PC-9 (cell line): ENCODE measurements at regions not wholly inside any gene's neighbourhood (a gene's known extent, or its start where the extent isn't known, plus 50 kb on each side); places are given as distances from the start of the nearest gene placed in this dataset.

Experiments
- EZH2 ChIP-seq: fragments of 200-600 bp; sonication (generic); IDR thresholded peaks from 2 replicates; pipeline ENCODE4 v1.8.0; 2017; ENCODE audit warnings: antibody characterized with exemption, low read depth
- TF ChIP-seq, protein P1 (sequence below): fragments of 200-600 bp; sonication (generic); conservative IDR thresholded peaks from 2 replicates; pipeline ENCODE4 v1.6.1; 2017; ENCODE audit warnings: mixed run types, antibody characterized with exemption, mild to moderate bottlenecking, moderate library complexity

DNA sequence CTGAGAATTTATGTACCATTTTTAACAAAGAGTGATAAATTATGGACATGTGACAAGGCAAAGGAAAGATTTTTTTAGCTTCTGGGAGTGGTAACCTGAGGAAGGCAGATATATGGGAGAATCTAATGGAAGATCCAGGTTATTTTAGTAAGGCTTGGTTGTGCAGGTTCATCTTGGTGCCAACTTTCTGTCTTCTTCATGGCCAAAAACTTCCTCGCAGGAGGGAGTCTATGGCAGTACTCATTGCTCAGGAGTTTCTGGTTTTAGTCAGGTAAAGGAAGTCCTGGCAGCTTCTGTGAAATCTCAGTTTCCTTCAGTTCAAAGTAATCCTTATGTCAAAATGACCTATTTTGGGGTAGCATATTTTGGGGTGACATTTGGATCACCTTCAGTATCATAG is 248.3 kb upstream of the KCNN2 start:
- TF ChIP-seq, protein P1, sequence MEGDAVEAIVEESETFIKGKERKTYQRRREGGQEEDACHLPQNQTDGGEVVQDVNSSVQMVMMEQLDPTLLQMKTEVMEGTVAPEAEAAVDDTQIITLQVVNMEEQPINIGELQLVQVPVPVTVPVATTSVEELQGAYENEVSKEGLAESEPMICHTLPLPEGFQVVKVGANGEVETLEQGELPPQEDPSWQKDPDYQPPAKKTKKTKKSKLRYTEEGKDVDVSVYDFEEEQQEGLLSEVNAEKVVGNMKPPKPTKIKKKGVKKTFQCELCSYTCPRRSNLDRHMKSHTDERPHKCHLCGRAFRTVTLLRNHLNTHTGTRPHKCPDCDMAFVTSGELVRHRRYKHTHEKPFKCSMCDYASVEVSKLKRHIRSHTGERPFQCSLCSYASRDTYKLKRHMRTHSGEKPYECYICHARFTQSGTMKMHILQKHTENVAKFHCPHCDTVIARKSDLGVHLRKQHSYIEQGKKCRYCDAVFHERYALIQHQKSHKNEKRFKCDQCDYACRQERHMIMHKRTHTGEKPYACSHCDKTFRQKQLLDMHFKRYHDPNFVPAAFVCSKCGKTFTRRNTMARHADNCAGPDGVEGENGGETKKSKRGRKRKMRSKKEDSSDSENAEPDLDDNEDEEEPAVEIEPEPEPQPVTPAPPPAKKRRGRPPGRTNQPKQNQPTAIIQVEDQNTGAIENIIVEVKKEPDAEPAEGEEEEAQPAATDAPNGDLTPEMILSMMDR = no peak
- TF ChIP-seq EZH2 = no peak
